Naive thymus-derived CD8-positive, alpha-beta T cell (primary cell): ENCODE measurements at regions not wholly inside any gene's neighbourhood (a gene's known extent, or its start where the extent isn't known, plus 50 kb on each side); places are given as distances from the start of the nearest gene placed in this dataset.
"Not testable (repeated sequence)": the region's sequence is repeated elsewhere in the genome, so short reads cannot be mapped to it uniquely, and the experiment has no call there.

Experiments used
- ATAC-seq, 2 donors: fragments of 150-1000 bp; cut with Tn5 transposase in 1 of 2; sonication (Bioruptor Pico), chemical (Tn5 transposase) in 1 of 2; 1 replicate in 1 of 2; 2 replicates in 1 of 2; pipeline ENCODE4 v1.10.0; 2021; ENCODE audit warnings: mild to moderate bottlenecking in 2 of 2, moderate library complexity in 2 of 2
- POLR2A ChIA-PET: fragments of 350-600 bp; sonication (Branson Sonifier 250); formaldehyde crosslinking; loops from one replicate; lab custom pipeline; 2021; ENCODE audit warnings: antibody characterized with exemption; lab: Charles Lee
- DNase-seq, 10 donors: peaks; one replicate each; pipeline versions ENCODE4 v3.0.0 to v3.0.0-alpha.2; 2020 to 2022
- H3K27ac Mint-ChIP-seq, 10 donors: one replicate each; pipeline ENCODE4 v1.8.0; 2020 to 2022; ENCODE audit warnings: mild to moderate bottlenecking in 10 of 10, mixed read lengths in 10 of 10, moderate library complexity in 4 of 10, inconsistent platforms in 1 of 10
- H3K27me3 Mint-ChIP-seq, 5 donors: one replicate each; pipeline ENCODE4 v1.8.0; 2021 to 2022; ENCODE audit warnings: mixed read lengths in 5 of 5
- H3K36me3 Mint-ChIP-seq, 3 donors: one replicate each; pipeline ENCODE4 v1.8.0; 2020 to 2022; ENCODE audit warnings: mixed read lengths in 3 of 3, mild to moderate bottlenecking in 2 of 3, inconsistent platforms in 1 of 3
- H3K4me1 Mint-ChIP-seq, 4 donors: one replicate each; pipeline ENCODE4 v1.8.0; 2021 to 2022; ENCODE audit warnings: mixed read lengths in 4 of 4
- H3K4me3 Mint-ChIP-seq, 10 donors: one replicate each; pipeline ENCODE4 v1.8.0; 2020 to 2022; ENCODE audit warnings: mild to moderate bottlenecking in 10 of 10, mixed read lengths in 10 of 10, moderate library complexity in 6 of 10, inconsistent platforms in 1 of 10
- H3K9me3 Mint-ChIP-seq, 9 donors: one replicate each; pipeline ENCODE4 v1.8.0; 2020 to 2022; ENCODE audit warnings: mixed read lengths in 9 of 9, mild to moderate bottlenecking in 3 of 9, inconsistent platforms in 1 of 9, moderate library complexity in 1 of 9

DNA sequence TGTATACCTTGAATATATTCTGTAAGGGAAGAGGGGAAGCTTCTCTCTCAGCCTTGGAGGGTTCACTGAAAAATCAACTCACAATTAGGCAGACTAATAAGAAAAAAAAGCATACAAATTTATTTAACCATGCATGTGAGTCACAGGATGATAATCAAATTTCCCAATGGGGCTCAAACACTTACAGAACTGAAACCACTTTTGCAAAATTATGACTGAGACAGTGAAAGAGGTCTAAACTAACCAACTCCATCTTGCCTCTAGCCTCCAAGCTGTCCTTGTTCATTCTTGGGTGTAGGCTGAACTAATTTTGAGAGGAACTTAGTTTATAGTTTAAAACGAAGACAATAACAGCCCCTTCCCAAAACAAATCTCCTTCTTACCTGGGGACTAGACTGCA lies 618.3 kb upstream of the AUTS2 start:
- H3K9me3 Mint-ChIP-seq = peaks cover 0 to 29% (median 13%) of the 10 kb centered on the region in 9 donors

DNA sequence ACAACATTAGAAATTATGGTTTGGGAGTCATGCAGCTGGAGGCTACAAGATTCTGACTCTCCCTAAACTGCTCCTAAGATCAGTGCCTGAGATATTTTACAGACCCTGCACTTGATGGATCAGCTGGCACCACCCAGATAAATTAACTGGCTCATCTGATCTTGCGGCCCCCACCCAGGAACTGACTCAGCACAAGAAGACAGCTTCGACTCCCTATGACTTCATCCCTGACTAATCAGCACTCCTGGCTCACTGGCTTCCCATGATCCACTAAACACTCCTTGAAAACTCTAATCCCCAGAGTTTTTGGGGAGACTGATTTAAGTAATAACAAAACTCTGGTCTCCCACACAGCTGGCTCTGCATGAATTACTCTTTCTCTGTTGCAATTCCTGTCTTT lies 617.8 kb upstream of the AUTS2 start:
- H3K27me3 Mint-ChIP-seq, ATAC-seq, H3K36me3 Mint-ChIP-seq, POLR2A ChIA-PET, H3K4me3 Mint-ChIP-seq, H3K4me1 Mint-ChIP-seq, DNase-seq: not testable (repeated sequence)
- Mint-ChIP-seq H3K9me3 (peaks cover 0 to 29% (median 13%) of the 10 kb centered on the region in 9 donors), H3K27ac (peak overlapping the region in 1 of 10 donors; percentile 45)

More for the DNA sequence above, 618.3 kb upstream of the AUTS2 start:
- DNase-seq = no peak
- H3K27me3 Mint-ChIP-seq = no peaks in the 10 kb centered on the region
- peaks cover 0 to 4% (median 0%) of the 10 kb centered on the region in 3 donors for H3K36me3 Mint-ChIP-seq
- no peak overlapping the region for H3K27ac Mint-ChIP-seq
- H3K4me1 Mint-ChIP-seq = no peaks in the 10 kb centered on the region
- no peak overlapping the region for H3K4me3 Mint-ChIP-seq
- POLR2A ChIA-PET = no interaction called here
- ATAC-seq = no peak

GRCh38 chr7:68984306-68984705 lies 614.0 kb upstream of the AUTS2 start:
- Mint-ChIP-seq H3K36me3 (peaks cover 0 to 5% (median 0%) of the 10 kb centered on the region in 3 donors), H3K4me3 (no peak overlapping the region), H3K4me1 (no peaks in the 10 kb centered on the region), H3K9me3 (peaks cover 6 to 39% (median 23%) of the 10 kb centered on the region in 9 donors), H3K27me3 (no peaks in the 10 kb centered on the region), H3K27ac (no peak overlapping the region)
- POLR2A ChIA-PET = no interaction called here
- DNase-seq = no peak
- ATAC-seq = no peak

DNA sequence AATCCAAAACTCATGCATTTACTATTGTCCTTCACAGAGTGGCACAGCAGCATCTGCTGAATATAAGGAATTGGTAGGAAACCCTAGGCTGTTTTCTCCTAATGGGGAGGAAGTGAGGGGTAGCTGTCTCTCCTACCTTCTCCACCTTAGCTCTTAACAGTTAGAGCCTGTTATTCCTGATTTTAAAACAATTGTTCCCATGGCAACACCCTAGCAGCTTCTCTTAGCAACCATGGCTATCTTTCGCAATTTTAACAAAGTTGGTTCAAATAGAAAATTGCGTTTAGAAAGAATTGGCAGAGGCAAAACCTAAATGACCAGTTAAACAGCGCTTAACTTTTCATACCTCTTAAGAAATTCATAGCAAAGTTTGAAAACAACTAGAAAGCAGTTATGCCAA lies 603.4 kb upstream of the AUTS2 start:
- DNase-seq (no peak), ATAC-seq (no peak)
- no peaks in the 10 kb centered on the region for H3K4me1 Mint-ChIP-seq
- H3K27ac Mint-ChIP-seq = no peak overlapping the region
- POLR2A ChIA-PET = no interaction called here
- no peaks in the 10 kb centered on the region for H3K36me3 Mint-ChIP-seq
- H3K27me3 Mint-ChIP-seq = peaks cover 0 to 3% (median 0%) of the 10 kb centered on the region in 5 donors
- no peak overlapping the region for H3K4me3 Mint-ChIP-seq
- H3K9me3 Mint-ChIP-seq = peaks cover 0 to 29% (median 12%) of the 10 kb centered on the region in 9 donors

DNA sequence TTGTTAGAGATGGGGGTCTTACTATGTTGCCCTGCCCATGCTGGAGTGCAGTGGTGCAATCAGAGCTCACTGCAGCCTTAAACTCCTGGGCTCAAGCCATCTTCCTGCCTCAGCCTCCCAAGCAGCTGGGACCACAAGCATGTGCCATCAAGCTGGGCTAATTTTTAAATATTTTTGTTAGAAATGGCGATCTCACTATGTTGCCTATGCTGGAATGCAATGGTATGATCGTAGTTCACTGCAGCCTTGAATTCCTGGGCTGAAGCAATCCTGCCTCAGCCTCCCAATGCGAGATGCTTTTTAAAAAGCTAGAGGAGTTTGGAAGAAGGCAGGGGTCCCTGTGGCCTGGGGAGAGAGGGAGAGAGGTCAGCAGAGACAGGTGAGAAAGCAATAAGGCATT lies 600.1 kb upstream of the AUTS2 start:
- no peaks in the 10 kb centered on the region for H3K4me1 Mint-ChIP-seq
- no peak overlapping the region for H3K4me3 Mint-ChIP-seq
- H3K9me3 Mint-ChIP-seq = peaks cover 11 to 56% (median 37%) of the 10 kb centered on the region in 9 donors
- H3K36me3 Mint-ChIP-seq = peaks cover 0 to 23% (median 2%) of the 10 kb centered on the region in 3 donors
- peaks cover 0 to 7% (median 0%) of the 10 kb centered on the region in 5 donors for H3K27me3 Mint-ChIP-seq
- no peak for ATAC-seq
- H3K27ac Mint-ChIP-seq = no peak overlapping the region
- DNase-seq = no peak
- POLR2A ChIA-PET = no interaction called here

- H3K36me3 Mint-ChIP-seq = peaks cover 0 to 23% (median 2%) of the 10 kb centered on the region in 3 donors
- H3K9me3 Mint-ChIP-seq = peaks cover 11 to 56% (median 41%) of the 10 kb centered on the region in 9 donors
- peaks cover 0 to 7% (median 0%) of the 10 kb centered on the region in 5 donors for H3K27me3 Mint-ChIP-seq
- H3K4me1 Mint-ChIP-seq = no peaks in the 10 kb centered on the region
- no peak overlapping the region for H3K4me3 Mint-ChIP-seq
- no peak for DNase-seq
- ATAC-seq = no peak
- POLR2A ChIA-PET = no interaction called here
- no peak overlapping the region for H3K27ac Mint-ChIP-seq
Measured at GRCh38 chr7:69002416-69002815, 595.9 kb upstream of the AUTS2 start.

DNA sequence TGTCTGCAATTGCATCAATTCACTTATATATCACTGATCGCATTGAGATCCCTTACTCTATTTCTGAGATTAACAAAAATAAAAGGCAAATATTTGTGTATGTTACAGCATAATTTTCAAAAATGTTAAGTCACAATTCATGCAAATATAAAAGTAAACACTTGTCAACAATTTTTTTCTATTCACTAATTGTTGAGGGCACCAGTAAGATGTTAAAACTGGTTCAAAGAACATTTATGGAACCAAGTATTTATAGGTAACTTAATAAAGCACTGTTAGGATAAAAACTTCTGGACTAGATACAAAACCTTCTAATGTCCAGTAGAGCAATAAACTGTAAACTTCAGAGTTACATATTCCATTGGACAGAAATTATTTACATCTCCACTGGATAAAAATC lies 586.1 kb upstream of the AUTS2 start:
- Mint-ChIP-seq H3K9me3 (peaks cover 0 to 26% (median 10%) of the 10 kb centered on the region in 9 donors), H3K27ac (no peak overlapping the region), H3K36me3 (no peaks in the 10 kb centered on the region), H3K4me3 (no peak overlapping the region), H3K27me3 (peaks cover 0 to 1% (median 0%) of the 10 kb centered on the region in 5 donors), H3K4me1 (no peaks in the 10 kb centered on the region)
- DNase-seq (no peak), ATAC-seq (no peak)
- POLR2A ChIA-PET = no interaction called here

GRCh38 chr7:69017208-69017607 lies 581.1 kb upstream of the AUTS2 start:
- no peaks in the 10 kb centered on the region for H3K4me1 Mint-ChIP-seq
- DNase-seq (no peak), ATAC-seq (no peak)
- peaks cover 0 to 1% (median 0%) of the 10 kb centered on the region in 5 donors for H3K27me3 Mint-ChIP-seq
- peaks cover 0 to 48% (median 21%) of the 10 kb centered on the region in 9 donors for H3K9me3 Mint-ChIP-seq
- no peak overlapping the region for H3K4me3 Mint-ChIP-seq
- POLR2A ChIA-PET = no interaction called here
- no peak overlapping the region for H3K27ac Mint-ChIP-seq
- peaks cover 0 to 13% (median 0%) of the 10 kb centered on the region in 3 donors for H3K36me3 Mint-ChIP-seq

DNA sequence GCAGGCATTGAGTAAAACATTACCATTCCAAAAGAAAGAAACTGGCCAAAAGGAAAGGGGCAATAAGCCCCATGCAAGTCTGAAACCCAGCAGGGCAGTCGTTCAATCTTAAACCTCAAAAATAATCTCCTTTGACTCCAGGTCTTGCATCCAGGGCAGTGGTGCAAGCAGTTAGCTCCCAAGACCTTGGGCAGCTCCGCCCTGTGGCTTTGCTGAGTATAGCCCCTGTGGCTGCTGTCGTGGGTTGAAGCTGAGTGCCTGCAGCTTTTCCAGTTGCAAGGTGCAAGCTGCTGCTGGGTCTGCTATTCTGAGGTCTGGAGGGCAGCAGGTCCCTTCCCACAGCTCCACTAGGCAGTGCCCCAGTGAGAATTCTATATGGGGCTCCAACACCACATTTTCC lies 580.1 kb upstream of the AUTS2 start:
- no peak for DNase-seq
- H3K4me3 Mint-ChIP-seq = no peak overlapping the region
- H3K27me3 Mint-ChIP-seq = peaks cover 0 to 1% (median 0%) of the 10 kb centered on the region in 5 donors
- no peaks in the 10 kb centered on the region for H3K4me1 Mint-ChIP-seq
- peaks cover 0 to 13% (median 0%) of the 10 kb centered on the region in 3 donors for H3K36me3 Mint-ChIP-seq
- ATAC-seq = no peak
- POLR2A ChIA-PET = no interaction called here
- H3K27ac Mint-ChIP-seq = no peak overlapping the region
- H3K9me3 Mint-ChIP-seq = peaks cover 0 to 45% (median 21%) of the 10 kb centered on the region in 9 donors

DNA sequence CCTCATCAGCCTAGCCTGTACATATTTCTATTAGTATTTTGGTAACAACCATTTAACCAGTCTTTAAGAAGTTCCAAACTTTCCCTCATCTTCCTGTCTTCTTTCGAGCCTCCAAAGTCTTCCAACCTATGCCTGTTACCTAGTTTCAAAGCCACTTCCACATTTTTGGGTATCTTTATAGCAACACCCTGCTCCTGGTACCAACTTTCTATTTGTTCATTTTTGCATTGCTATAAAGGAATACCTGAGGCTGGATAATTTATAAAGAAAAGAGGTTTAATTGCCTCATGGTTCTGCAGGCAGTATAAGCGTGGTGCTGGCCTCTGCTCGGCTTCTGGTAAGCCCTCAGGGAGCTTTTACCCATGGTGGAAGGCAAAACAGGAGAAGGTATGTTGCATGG lies 578.8 kb upstream of the AUTS2 start:
- Mint-ChIP-seq H3K27ac (no peak overlapping the region), H3K9me3 (peaks cover 0 to 36% (median 21%) of the 10 kb centered on the region in 9 donors), H3K4me3 (no peak overlapping the region), H3K27me3 (peaks cover 0 to 2% (median 0%) of the 10 kb centered on the region in 5 donors), H3K36me3 (peaks cover 0 to 13% (median 0%) of the 10 kb centered on the region in 3 donors), H3K4me1 (no peaks in the 10 kb centered on the region)
- DNase-seq (no peak), ATAC-seq (no peak)
- POLR2A ChIA-PET = no interaction called here

DNA sequence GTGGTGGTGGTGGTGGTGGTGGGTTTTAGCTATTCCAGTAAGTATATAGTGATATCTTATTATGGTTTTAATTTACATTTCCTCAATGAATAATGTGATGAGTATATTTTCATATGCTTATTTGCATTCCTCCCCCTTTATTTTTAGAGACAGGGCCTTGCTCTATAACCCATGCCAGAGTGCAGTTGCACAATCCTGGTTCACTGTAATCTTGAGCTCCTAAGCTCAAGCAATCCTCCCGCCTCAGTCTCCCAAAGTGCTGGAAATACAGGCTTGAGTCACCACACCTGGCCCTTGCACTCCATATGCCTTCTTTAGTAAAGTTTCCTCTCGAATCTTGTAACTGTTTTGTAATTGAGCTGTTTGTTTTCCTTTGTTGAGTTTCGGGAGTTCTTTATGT lies 577.7 kb upstream of the AUTS2 start:
- Mint-ChIP-seq H3K36me3 (peaks cover 0 to 13% (median 0%) of the 10 kb centered on the region in 3 donors), H3K4me1 (no peaks in the 10 kb centered on the region), H3K27ac (no peak overlapping the region), H3K27me3 (peaks cover 0 to 2% (median 0%) of the 10 kb centered on the region in 5 donors), H3K4me3 (no peak overlapping the region), H3K9me3 (peaks cover 0 to 34% (median 21%) of the 10 kb centered on the region in 9 donors)
- ATAC-seq = no peak
- no peak for DNase-seq
- POLR2A ChIA-PET = no interaction called here

GRCh38 chr7:69025249-69025648 lies 573.0 kb upstream of the AUTS2 start:
- ATAC-seq = no peak
- DNase-seq = no peak
- peaks cover 0 to under 1% (median 0%) of the 10 kb centered on the region in 3 donors for H3K36me3 Mint-ChIP-seq
- POLR2A ChIA-PET = no interaction called here
- H3K4me3 Mint-ChIP-seq = no peak overlapping the region
- no peaks in the 10 kb centered on the region for H3K4me1 Mint-ChIP-seq
- H3K9me3 Mint-ChIP-seq = peaks cover 0 to 14% (median 9%) of the 10 kb centered on the region in 9 donors
- H3K27me3 Mint-ChIP-seq = peaks cover 0 to 2% (median 0%) of the 10 kb centered on the region in 5 donors
- no peak overlapping the region for H3K27ac Mint-ChIP-seq

- DNase-seq = no peak
- peaks cover 0 to 8% (median 3%) of the 10 kb centered on the region in 9 donors for H3K9me3 Mint-ChIP-seq
- no peaks in the 10 kb centered on the region for H3K36me3 Mint-ChIP-seq
- no peak overlapping the region for H3K27ac Mint-ChIP-seq
- no peak overlapping the region for H3K4me3 Mint-ChIP-seq
- POLR2A ChIA-PET = no interaction called here
- ATAC-seq = no peak
- H3K27me3 Mint-ChIP-seq = no peaks in the 10 kb centered on the region
- no peaks in the 10 kb centered on the region for H3K4me1 Mint-ChIP-seq
Measured at GRCh38 chr7:69032848-69033247, 565.4 kb upstream of the AUTS2 start.

DNA sequence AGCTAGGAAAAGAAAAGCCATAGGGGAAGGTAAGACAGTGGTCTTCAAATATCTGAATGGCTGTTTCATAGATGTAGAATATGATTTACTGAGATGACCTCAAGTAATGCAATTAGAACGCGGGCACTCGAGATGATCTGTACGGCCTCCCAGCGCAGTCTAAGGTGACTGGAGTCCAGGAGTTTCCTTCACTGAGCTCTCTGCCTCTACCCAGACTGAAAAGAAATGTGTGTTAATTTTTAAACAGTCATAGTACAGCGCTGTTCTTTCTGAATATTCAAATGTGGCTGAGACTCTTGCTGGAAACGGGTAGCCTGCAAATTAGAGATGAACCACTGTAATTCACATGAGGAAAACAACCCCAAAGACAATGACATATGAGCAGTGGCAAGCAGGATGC lies 562.4 kb upstream of the AUTS2 start:
- ATAC-seq = no peak
- POLR2A ChIA-PET = no interaction called here
- no peak for DNase-seq
- Mint-ChIP-seq H3K4me3 (no peak overlapping the region), H3K27ac (no peak overlapping the region), H3K9me3 (peaks cover 0 to 10% (median 3%) of the 10 kb centered on the region in 9 donors), H3K36me3 (no peaks in the 10 kb centered on the region), H3K27me3 (no peaks in the 10 kb centered on the region), H3K4me1 (no peaks in the 10 kb centered on the region)
